ENCODE measurements at regions not wholly inside any gene's neighbourhood (a gene's known extent, or its start where the extent isn't known, plus 50 kb on each side); places are given as distances from the start of the nearest gene placed in this dataset.

DNA sequence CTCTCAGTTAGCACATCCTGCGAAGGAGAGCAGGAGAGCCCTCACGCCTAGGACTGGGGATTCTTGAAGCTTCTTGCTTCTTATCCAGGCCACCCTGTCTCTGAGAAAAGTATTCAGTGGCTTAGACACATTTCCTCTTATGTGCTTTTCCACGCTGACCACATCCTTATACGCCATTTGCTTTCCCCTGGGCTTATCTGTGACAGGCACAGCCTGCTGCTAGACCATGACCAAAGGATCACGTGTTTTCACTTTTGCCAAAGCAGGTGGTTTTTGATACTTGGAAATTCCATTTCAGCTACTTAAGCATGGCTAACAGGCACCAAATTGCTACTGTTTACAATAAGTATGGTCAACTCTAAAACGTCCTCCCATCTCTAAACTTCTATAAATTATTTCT is 587.4 kb downstream of the AACS start:
- no peak for DNase-seq
- H3K27ac ChIP-seq = no peak overlapping the region
- TF ChIP-seq, protein P1, sequence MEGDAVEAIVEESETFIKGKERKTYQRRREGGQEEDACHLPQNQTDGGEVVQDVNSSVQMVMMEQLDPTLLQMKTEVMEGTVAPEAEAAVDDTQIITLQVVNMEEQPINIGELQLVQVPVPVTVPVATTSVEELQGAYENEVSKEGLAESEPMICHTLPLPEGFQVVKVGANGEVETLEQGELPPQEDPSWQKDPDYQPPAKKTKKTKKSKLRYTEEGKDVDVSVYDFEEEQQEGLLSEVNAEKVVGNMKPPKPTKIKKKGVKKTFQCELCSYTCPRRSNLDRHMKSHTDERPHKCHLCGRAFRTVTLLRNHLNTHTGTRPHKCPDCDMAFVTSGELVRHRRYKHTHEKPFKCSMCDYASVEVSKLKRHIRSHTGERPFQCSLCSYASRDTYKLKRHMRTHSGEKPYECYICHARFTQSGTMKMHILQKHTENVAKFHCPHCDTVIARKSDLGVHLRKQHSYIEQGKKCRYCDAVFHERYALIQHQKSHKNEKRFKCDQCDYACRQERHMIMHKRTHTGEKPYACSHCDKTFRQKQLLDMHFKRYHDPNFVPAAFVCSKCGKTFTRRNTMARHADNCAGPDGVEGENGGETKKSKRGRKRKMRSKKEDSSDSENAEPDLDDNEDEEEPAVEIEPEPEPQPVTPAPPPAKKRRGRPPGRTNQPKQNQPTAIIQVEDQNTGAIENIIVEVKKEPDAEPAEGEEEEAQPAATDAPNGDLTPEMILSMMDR (IDR thresholded peaks at IDR 0.05; ENCODE audit: low read depth, low read length) = no peak
- H3K9me3 ChIP-seq (ENCODE audit: severe bottlenecking) = peaks cover 2% of the 10 kb centered on the region
- H3K36me3 ChIP-seq = no peaks in the 10 kb centered on the region
- H3K27me3 ChIP-seq (ENCODE audit: insufficient read depth, low read depth, severe bottlenecking) = peaks cover 10% of the 10 kb centered on the region
- no peak overlapping the region for H3K4me3 ChIP-seq (ENCODE audit: low read depth, low read length)

DNA sequence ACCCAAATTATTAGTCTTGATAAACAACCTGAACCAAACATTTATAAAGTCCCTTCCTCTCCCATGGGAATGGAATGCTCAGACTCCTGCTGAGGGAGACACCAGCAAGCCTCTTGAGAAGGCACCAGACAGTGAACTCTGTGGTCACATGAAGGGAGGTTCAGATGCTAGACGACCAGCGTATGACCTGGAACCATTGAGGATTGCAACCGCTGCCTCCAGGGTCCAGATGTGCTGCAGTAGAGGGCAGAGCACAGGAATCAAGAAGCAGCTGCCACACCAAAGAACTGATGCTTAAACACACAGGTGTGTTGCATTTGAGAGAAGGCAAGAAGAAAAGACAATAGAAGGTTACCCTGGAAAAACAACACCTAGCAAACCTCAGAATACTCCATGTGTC is 592.4 kb downstream of the AACS start:
- peaks cover 21% of the 10 kb centered on the region for H3K27me3 ChIP-seq (ENCODE audit: insufficient read depth, low read depth, severe bottlenecking)
- no peak overlapping the region for H3K4me3 ChIP-seq (ENCODE audit: low read depth, low read length)
- no peak overlapping the region for H3K27ac ChIP-seq
- TF ChIP-seq, protein P1 (IDR thresholded peaks at IDR 0.05; ENCODE audit: low read depth, low read length) = no peak
- no peaks in the 10 kb centered on the region for H3K36me3 ChIP-seq
- no peaks in the 10 kb centered on the region for H3K9me3 ChIP-seq (ENCODE audit: severe bottlenecking)
- no peak for DNase-seq

DNA sequence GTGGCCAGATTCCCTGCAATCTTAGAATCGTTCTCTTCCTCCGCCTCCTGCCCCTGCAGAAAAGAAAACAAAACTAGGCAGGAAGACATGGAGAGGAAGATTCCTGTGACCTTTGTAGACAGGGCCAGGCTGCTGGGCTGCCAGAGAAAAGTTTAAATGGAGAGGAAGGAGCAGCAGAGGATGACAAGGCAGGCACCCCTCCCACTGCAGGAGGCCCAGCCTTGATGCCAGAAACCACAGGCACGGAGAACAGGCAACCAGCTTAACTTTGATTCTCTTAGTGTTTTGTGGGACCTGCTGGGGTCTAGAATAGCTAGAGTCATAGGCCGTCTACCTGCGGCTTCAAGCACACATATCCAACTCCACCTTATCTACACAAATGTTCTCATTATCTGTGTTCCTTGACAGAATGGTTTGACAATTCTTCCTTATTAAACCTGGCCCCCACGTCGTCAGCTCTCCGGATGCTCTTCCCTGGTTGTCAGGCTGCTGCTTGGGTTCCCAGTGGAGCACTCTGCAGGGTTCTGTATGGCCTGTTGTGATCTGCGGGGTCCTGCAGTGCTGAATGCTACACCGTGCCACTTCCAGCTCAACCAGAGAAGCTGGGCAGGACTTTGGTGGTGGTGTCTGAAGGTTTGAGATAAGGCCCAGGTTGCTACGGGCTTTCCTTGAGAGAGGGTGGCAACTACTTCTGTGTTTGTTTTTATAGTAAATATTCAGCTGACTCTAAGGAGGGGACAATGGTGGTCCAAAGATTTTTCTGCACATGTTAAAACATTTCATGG is 609.5 kb downstream of the AACS start:
- H3K36me3 ChIP-seq = no peaks in the 10 kb centered on the region
- no peak overlapping the region for H3K4me3 ChIP-seq (ENCODE audit: low read depth, low read length)
- no peak overlapping the region for H3K27ac ChIP-seq
- DNase-seq = no peak
- TF ChIP-seq, protein P1 (IDR thresholded peaks at IDR 0.05; ENCODE audit: low read depth, low read length) = no peak
- no peaks in the 10 kb centered on the region for H3K9me3 ChIP-seq (ENCODE audit: severe bottlenecking)
- H3K27me3 ChIP-seq (ENCODE audit: insufficient read depth, low read depth, severe bottlenecking) = peaks cover 12% of the 10 kb centered on the region

DNA sequence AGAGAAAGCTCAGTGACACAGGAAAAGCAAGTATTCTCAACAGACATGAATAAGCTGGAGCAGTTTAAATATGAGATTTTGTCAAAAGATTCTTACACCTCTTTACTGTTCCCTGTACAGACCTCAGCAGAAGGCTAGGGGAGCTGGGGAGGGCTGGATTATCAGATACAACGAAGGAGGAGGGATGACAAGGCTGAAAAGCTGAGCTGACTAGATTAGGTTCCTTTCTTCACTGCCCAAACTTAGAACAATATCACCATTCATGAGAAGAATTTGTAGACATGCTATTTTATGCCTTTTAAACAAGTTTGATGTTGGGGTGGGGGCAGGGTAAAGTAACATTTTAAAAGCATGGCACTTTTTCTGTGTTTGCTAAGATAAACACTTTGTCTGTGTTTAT is 611.1 kb downstream of the AACS start:
- no peak for DNase-seq

DNA sequence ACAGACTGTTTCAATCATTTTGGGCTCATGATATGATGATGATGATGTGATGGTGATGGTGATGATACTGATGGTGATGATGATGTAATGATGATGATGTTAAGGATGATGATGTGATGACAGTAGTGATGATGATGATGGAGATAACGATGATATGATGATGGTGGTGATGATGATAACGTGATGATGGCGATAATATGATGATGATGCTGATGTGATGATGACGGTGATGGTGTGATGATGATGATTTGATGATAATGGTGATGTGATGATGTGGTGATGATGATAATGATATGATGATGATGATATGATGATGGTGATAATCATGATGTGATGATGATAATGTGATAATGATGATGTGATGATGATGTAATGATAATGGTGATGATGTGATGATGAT is 612.6 kb downstream of the AACS start:
- TF ChIP-seq, protein P1 (IDR thresholded peaks at IDR 0.05; ENCODE audit: low read depth, low read length) = no peak

More for the DNA sequence above, 611.1 kb downstream of the AACS start:
- no peak overlapping the region for H3K4me3 ChIP-seq (ENCODE audit: low read depth, low read length)
- TF ChIP-seq, protein P1 (IDR thresholded peaks at IDR 0.05; ENCODE audit: low read depth, low read length) = no peak
- peaks cover 13% of the 10 kb centered on the region for H3K27me3 ChIP-seq (ENCODE audit: insufficient read depth, low read depth, severe bottlenecking)
- H3K9me3 ChIP-seq (ENCODE audit: severe bottlenecking) = no peaks in the 10 kb centered on the region
- H3K36me3 ChIP-seq = no peaks in the 10 kb centered on the region
- no peak overlapping the region for H3K27ac ChIP-seq

DNA sequence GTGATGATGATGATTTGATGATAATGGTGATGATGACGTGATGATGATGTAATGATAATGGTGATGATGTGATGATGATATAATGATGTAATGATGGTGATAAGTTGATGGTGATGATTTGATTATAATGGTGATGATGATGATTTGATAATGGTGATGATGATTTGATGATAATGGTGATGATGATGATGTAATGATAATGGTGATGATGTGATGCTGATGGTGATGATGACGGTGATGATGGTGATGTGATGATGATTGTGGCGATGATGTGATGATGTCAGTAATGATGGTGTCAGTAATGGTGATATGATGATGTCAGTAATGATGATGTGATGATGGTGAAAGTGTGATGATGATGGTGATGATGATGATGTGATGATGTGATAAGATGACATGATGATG is 613.4 kb downstream of the AACS start:
- DNase-seq = no peak
- no peak overlapping the region for H3K27ac ChIP-seq
- H3K9me3 ChIP-seq (ENCODE audit: severe bottlenecking) = no peaks in the 10 kb centered on the region
- no peak overlapping the region for H3K4me3 ChIP-seq (ENCODE audit: low read depth, low read length)
- TF ChIP-seq, protein P1 (IDR thresholded peaks at IDR 0.05; ENCODE audit: low read depth, low read length) = no peak
- H3K27me3 ChIP-seq (ENCODE audit: insufficient read depth, low read depth, severe bottlenecking) = peaks cover 17% of the 10 kb centered on the region
- H3K36me3 ChIP-seq = no peaks in the 10 kb centered on the region

More for the DNA sequence above, 612.6 kb downstream of the AACS start:
- no peaks in the 10 kb centered on the region for H3K36me3 ChIP-seq
- DNase-seq = no peak
- H3K9me3 ChIP-seq (ENCODE audit: severe bottlenecking) = no peaks in the 10 kb centered on the region
- H3K4me3 ChIP-seq (ENCODE audit: low read depth, low read length) = no peak overlapping the region
- H3K27ac ChIP-seq = no peak overlapping the region
- H3K27me3 ChIP-seq (ENCODE audit: insufficient read depth, low read depth, severe bottlenecking) = peaks cover 11% of the 10 kb centered on the region
